Prostate gland (tissue), 2 donors: ENCODE measurements at regions not wholly inside any gene's neighbourhood (a gene's known extent, or its start where the extent isn't known, plus 50 kb on each side); places are given as distances from the start of the nearest gene placed in this dataset.

Experiments
- DNase-seq: peaks from one replicate; pipeline ENCODE4 v3.0.0-alpha.2; 2019; ENCODE audit warnings: low spot score
- H3K27ac ChIP-seq, 2 donors: fragments of 200-600 bp; sonication (generic); 2 replicates each; pipeline ENCODE4 v1.5.1; 2017 to 2019
- H3K27me3 ChIP-seq: fragments of 200-600 bp; sonication (generic); replicated peaks from 2 replicates; pipeline ENCODE4 v1.5.1; 2019; ENCODE audit not compliant: insufficient read depth
- H3K36me3 ChIP-seq, 2 donors: fragments of 200-600 bp; sonication (generic); 1 replicate in 1 of 2; 2 replicates in 1 of 2; pipeline versions ENCODE4 v1.5.1 to v1.8.1; 2017 to 2019
- H3K4me1 ChIP-seq: fragments of 200-600 bp; sonication (generic); replicated peaks from 2 replicates; pipeline ENCODE4 v1.5.1; 2019
- H3K4me3 ChIP-seq, 2 donors: fragments of 200-600 bp; sonication (generic); 2 replicates each; pipeline ENCODE4 v1.5.1; 2017 to 2019
- H3K9me3 ChIP-seq: fragments of 200-600 bp; sonication (generic); 2 replicates; pipeline ENCODE4 v1.5.1; 2017
- POLR2A ChIP-seq: fragments of 450-650 bp; IDR thresholded peaks from one replicate; pipeline ENCODE4 v1.6.1; 2016; ENCODE audit warnings: antibody characterized with exemption, mild to moderate bottlenecking
- POLR2AphosphoS5 ChIP-seq: sonication (generic); formaldehyde crosslinking; IDR thresholded peaks from one replicate; pipeline ENCODE4 v1.6.1; 2017; ENCODE audit warnings: antibody characterized with exemption
- WGBS: methylation state at CpG from one replicate; pipeline ENCODE4 v1.1.5; 2018; 5-methylcytosine and 5-hydroxymethylcytosine counted together
- intact Hi-C: fragments of 100-400 bp; cut with DNase I; formaldehyde crosslinking; loops from one replicate; pipeline ENCODE4 v1.14.2; 2022
- TF ChIP-seq, protein P1 (sequence below), 4 experiments: fragments of 200-600 bp in 2 of 4; fragments of 450-650 bp in 2 of 4; sonication (generic) in 2 of 4; IDR thresholded peaks; 1 replicate in 3 of 4; 2 replicates in 1 of 4; pipeline ENCODE4 v1.5.1; 2016 to 2019; ENCODE audit warnings: antibody characterized with exemption in 4 of 4, mild to moderate bottlenecking in 2 of 4, moderate library complexity in 2 of 4

DNA sequence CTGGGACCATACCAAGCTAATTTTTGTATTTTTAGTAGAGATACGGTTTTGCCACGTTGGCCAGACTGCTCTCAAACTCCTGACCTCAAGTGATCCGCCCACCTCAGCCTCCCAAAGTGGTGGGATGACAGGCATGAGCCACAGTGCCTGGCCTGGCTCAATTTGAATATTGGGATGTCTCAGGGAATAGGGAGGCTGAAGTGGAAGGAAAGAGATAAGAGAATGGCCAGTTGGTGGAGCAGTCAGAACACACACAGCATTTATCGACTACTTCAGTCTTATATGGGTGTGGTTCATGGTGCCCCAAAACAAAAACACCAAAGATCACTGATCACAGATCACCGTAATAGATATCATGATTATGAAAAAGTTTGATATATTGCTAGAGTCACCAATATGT lies 144.4 kb downstream of the GMNC start:
- no peaks in the 10 kb centered on the region for H3K27me3 ChIP-seq
- H3K9me3 ChIP-seq: no peaks in the 10 kb centered on the region
- intact Hi-C loops: no loop called here
- DNase-seq: no peak
- H3K4me3 ChIP-seq: no peak overlapping the region
- TF ChIP-seq, protein P1, sequence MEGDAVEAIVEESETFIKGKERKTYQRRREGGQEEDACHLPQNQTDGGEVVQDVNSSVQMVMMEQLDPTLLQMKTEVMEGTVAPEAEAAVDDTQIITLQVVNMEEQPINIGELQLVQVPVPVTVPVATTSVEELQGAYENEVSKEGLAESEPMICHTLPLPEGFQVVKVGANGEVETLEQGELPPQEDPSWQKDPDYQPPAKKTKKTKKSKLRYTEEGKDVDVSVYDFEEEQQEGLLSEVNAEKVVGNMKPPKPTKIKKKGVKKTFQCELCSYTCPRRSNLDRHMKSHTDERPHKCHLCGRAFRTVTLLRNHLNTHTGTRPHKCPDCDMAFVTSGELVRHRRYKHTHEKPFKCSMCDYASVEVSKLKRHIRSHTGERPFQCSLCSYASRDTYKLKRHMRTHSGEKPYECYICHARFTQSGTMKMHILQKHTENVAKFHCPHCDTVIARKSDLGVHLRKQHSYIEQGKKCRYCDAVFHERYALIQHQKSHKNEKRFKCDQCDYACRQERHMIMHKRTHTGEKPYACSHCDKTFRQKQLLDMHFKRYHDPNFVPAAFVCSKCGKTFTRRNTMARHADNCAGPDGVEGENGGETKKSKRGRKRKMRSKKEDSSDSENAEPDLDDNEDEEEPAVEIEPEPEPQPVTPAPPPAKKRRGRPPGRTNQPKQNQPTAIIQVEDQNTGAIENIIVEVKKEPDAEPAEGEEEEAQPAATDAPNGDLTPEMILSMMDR (IDR thresholded peaks at IDR 0.05): peak in 1 of 4 experiments; percentile 8
- no peak for TF ChIP-seq POLR2A
- no peaks in the 10 kb centered on the region for H3K36me3 ChIP-seq
- WGBS: 78% methylated on average over 5 of the region's 5 CpGs
- H3K27ac ChIP-seq: no peak overlapping the region
- H3K4me1 ChIP-seq: no peaks in the 10 kb centered on the region

DNA sequence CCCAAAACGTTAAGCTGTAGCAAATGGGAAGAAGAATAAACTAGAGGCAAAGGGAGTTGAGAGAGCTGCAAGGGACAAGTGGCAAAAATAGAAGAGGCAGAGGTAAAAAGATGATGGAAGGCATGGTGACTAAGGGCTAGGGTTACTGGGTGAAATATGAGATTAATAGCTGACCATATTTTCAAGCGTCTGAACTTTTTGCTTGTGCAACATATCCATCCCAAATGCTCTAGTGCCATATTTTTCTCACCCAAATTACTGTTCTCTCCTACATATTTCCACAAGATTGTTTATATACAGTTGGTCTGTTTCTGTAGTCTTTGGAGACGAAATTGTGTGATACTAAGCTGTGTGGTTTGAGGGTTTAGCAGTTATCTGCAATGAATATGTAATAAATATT lies 145.5 kb downstream of the GMNC start:
- DNase-seq: no peak
- Histone ChIP-seq H3K27me3 (no peaks in the 10 kb centered on the region), H3K4me3 (no peak overlapping the region), H3K36me3 (no peaks in the 10 kb centered on the region), H3K4me1 (no peaks in the 10 kb centered on the region), H3K9me3 (no peaks in the 10 kb centered on the region), H3K27ac (no peak overlapping the region)
- intact Hi-C loops: no loop called here
- 80% methylated on average over 3 of the region's 3 CpGs for WGBS
- no peak for TF ChIP-seq POLR2A
- TF ChIP-seq, protein P1 (IDR thresholded peaks at IDR 0.05): no peak
- TF ChIP-seq POLR2AphosphoS5: no peak

DNA sequence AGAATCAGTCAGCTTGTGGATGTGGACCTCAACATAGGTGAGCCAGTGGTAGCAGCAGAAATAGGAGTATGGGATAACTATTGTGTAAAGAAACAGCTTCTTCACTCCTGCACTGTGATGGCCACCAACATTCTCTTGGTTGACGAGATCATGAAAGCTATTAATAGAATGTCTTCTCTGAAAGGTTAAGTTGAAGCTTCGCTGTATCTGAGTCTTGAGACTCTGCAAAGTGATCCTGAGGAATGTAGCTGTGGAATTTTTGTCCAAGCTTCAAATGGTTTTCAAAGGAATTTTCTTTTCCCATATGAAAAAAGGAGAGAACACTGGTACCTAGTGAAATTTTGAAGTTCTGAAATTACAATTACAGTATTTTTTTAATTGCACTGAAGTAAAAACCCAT lies 146.3 kb downstream of the GMNC start:
- no peak for DNase-seq
- intact Hi-C loops: no loop called here
- no peaks in the 10 kb centered on the region for H3K4me1 ChIP-seq
- 93% methylated on average over 2 of the region's 2 CpGs for WGBS
- no peaks in the 10 kb centered on the region for H3K27me3 ChIP-seq
- H3K4me3 ChIP-seq: no peak overlapping the region
- no peak overlapping the region for H3K27ac ChIP-seq
- H3K36me3 ChIP-seq: no peaks in the 10 kb centered on the region
- TF ChIP-seq, protein P1 (IDR thresholded peaks at IDR 0.05): no peak
- TF ChIP-seq POLR2A (no peak), POLR2AphosphoS5 (no peak)
- H3K9me3 ChIP-seq: no peaks in the 10 kb centered on the region

DNA sequence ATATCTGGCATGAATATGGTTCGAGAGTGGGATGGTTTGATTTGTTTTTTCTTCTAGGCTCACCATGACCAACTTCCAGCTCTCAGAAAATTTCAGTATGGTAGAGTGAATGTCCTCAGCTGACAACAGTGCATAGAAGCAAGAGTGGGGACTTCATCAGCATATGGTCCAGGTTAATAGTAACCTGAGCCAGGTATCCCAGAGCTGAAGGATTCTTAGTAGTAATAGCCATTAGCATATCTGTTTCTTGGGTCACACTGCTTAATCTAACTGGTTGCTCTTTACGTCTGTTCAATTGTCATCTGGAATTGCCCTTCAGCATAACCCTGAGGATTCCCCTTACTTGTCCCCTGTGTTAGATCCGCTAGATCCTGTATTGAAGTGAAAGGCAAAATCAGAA lies 151.8 kb downstream of the GMNC start:
- H3K27ac ChIP-seq: no peak overlapping the region
- 93% methylated on average over 3 of the region's 3 CpGs for WGBS
- H3K27me3 ChIP-seq: no peaks in the 10 kb centered on the region
- no peaks in the 10 kb centered on the region for H3K36me3 ChIP-seq
- peaks cover 11% of the 10 kb centered on the region for H3K4me1 ChIP-seq
- no peaks in the 10 kb centered on the region for H3K9me3 ChIP-seq
- TF ChIP-seq, protein P1 (IDR thresholded peaks at IDR 0.05): no peak
- TF ChIP-seq POLR2A (no peak), POLR2AphosphoS5 (no peak)
- no peak overlapping the region for H3K4me3 ChIP-seq
- intact Hi-C loops: no loop called here
- DNase-seq: no peak

DNA sequence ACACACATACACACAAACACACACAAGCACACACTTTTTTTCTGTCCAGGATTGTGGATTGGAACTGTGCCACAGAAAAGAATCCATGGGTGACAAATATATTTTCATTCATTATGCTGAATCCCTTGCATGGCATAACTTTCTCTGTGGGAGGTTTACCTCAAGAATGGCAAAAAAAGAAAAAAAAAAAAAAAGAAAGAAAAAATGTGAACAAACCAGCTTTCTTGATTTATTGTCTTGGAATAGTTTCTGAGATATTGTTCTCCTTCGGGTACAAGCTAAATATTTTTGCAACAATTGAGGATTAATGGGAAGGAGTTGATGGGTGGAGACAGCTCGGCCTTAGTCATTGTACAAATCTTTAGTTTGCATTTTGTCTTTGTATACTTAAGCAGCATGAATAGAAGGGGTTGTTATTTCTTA lies 153.1 kb downstream of the GMNC start:
- Histone ChIP-seq H3K4me3 (no peak overlapping the region), H3K27ac (peak overlapping the region in 1 of 2 donors; percentile 37), H3K36me3 (no peaks in the 10 kb centered on the region), H3K9me3 (no peaks in the 10 kb centered on the region), H3K4me1 (peaks cover 11% of the 10 kb centered on the region), H3K27me3 (no peaks in the 10 kb centered on the region)
- DNase-seq: peak; percentile 27
- intact Hi-C loops: no loop called here
- 23% methylated on average over 2 of the region's 2 CpGs for WGBS
- TF ChIP-seq, protein P1 (IDR thresholded peaks at IDR 0.05): no peak
- TF ChIP-seq POLR2A: no peak
- peak; percentile 80 for TF ChIP-seq POLR2AphosphoS5
